GM18867 (cell line): ENCODE measurements at regions not wholly inside any gene's neighbourhood (a gene's known extent, or its start where the extent isn't known, plus 50 kb on each side); places are given as distances from the start of the nearest gene placed in this dataset.

ENCODE experiments used
- ATAC-seq: cut with Tn5 transposase; IDR thresholded peaks from one replicate; pipeline ENCODE4 v1.9.1; 2021; ENCODE audit warnings: mild to moderate bottlenecking, moderate library complexity; ENCODE audit not compliant: unreplicated experiment

GRCh38 chr11:116132273-116132978 lies 628.2 kb upstream of the CADM1 start:
- no peak for ATAC-seq

DNA sequence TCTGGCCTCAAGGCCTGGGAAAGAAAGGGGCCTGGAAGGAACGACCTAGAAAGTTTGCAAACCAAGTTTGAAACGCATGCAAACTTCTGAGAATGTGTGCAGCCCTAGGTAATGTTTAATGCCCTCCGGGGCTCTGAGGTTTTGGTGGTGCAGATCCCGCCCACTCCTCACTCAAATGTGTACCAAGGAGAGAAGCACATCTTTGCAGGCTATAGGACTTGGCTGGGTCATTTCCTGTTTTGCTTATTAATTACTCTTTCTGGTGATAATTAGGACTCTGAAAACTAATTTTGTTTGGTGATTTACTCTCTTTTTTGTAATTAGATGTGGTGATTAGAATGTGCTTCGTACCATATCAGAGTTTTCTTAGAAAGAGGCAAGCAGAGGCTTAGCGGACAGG lies 625.9 kb upstream of the CADM1 start:
- ATAC-seq, result no peak

- ATAC-seq, result no peak
Measured at GRCh38 chr11:116129456-116129855, 625.2 kb upstream of the CADM1 start.

- no peak for ATAC-seq
Measured at GRCh38 chr11:116126562-116126961, 622.3 kb upstream of the CADM1 start.

- ATAC-seq, result no peak
Measured at GRCh38 chr11:116124922-116125714, 620.9 kb upstream of the CADM1 start.

DNA sequence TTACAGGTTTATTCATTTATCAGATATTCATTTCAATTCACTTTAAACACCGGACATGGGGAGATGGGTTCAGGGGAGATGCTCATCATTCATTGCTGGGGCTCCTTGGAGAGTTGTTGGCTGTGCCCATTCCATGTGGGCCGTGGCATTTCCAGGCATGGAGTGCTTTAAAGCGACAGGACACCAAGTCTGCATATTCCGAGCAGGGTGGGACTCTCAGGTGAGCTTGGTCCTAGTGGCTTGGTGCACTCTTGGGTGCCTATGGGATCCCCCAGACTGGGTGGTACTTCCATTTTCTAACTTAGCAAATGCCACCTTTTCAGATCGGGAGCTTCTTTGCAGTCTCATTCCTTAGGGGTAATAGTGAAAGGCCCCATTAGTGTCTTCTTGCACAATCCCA lies 619.5 kb upstream of the CADM1 start:
- no peak for ATAC-seq

- no peak for ATAC-seq
Measured at GRCh38 chr11:116122697-116123472, 618.7 kb upstream of the CADM1 start.

- ATAC-seq, result no peak
Measured at GRCh38 chr11:116119158-116119557, 614.9 kb upstream of the CADM1 start.

GRCh38 chr11:116118138-116118470 lies 613.9 kb upstream of the CADM1 start:
- no peak for ATAC-seq

DNA sequence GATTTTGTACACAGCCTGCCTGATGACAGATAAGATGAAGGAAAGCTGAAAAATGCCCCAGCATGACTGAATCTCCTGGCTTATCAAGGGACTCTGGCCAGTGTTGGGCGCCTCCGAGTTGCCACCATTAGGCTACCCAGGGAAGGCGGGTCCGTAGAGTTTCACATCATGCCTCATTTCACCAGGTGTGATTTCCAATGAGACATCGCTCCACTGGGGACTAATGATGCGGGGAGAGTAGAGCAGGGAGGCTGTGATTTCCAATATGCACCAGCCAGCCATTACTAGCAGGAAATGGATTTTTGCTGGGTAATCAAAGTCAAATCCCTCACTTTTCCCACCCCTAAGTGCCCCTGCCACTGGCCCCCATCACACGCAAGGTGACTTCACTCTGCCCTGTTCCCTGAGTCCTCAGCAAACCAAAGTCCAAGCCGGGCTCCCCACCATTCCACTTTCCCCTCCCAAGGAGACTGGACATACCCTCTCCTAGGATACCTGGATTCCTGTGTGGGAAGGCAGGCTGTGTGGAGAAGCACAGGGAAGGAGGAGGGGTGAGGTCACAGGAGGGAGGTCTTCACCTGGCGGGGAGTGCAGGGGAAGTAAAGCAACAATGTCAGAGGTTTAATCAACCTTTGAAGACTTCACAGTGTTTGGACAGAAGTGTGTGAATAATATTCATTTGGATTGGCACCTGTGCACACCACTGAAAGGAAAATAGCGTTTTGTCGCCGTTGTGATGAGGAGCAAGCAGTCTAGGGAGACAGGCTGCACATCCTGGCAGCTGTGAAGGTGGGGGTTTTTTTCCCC lies 613.3 kb upstream of the CADM1 start:
- no peak for ATAC-seq

- ATAC-seq, result no peak
Measured at GRCh38 chr11:116115801-116116200, 611.6 kb upstream of the CADM1 start.

- ATAC-seq, result no peak
Measured at GRCh38 chr11:116114198-116114651, 610.0 kb upstream of the CADM1 start.

DNA sequence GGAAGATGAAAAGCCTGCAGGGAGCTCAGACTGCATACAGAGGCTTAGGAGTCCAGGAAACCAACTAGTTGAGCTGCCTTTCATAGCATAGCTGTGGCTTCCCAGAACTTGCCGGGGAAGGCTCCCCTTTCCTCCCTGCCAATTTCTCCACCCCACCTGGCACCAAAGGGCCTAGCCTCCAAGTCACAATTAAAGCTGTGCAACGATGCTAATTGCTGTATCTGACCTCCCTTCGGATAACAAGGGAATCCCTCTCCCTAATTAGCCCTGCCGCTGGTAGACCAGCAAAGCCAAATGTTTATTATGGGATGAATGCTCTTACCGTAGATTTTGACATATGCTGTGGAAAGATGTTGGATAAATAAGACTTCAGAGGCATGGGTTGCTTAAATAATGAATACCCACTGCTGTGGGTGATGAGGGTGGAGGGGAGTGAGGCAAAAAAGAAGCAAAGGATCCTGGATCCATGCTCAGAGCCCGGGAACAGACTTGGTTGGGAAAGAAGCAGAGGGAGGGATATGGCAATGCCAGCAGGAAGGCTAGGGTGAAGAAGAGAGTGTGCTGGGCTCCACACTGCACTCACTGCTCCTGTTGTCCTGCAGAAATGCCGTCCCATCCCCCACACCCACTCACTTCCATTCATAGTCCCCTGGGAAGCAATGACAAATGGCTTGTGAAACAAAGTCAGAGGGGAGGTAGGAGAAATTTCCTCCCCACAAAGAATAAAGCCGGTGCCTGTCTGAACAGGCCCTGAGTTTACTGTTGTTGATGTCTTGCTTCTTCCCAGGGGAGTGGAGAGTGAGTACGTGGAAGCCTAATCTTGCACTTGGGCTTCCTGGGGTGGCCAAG lies 608.1 kb upstream of the CADM1 start:
- ATAC-seq, result no peak

GRCh38 chr11:116111546-116111945 lies 607.3 kb upstream of the CADM1 start:
- ATAC-seq, result no peak

DNA sequence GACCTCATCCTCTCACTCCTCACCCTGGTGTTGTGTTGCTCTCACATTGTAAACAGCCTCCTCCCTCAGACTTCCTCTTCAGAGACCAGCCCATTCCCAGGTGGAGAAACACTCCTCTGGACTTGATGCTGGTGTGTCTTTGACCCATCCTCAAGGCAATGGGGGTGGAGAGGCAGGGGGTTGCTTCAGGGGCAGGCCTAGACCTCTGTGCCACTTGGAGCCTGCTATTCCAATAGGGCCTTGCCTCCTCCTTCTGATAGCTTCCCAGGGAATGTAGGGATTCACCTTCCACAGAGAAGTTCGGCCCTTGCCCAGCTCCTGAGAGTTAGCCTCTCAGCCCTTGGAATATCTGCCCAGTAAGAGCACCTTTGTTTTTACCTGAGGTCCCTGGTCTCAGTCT lies 606.6 kb upstream of the CADM1 start:
- no peak for ATAC-seq

DNA sequence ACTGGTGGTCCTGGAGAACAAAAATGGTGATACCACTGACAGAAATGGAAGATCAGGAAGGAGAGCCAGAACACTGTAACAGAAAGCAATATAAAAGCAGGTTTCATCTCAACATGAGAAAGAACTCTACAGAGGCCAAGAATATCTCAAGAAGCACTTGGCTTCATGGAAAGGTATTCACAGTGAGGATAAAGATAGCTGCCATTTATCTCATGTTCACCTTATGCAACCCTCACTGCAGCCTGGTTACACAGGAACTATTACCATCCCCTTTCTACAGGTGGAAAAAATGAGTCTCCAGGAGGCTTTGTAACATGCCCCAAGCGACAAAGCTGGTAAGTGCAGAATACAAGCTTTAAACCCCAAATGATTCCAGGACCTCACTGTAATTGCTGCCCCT lies 606.1 kb upstream of the CADM1 start:
- no peak for ATAC-seq

- no peak for ATAC-seq
Measured at GRCh38 chr11:116109228-116109627, 605.0 kb upstream of the CADM1 start.

- ATAC-seq, result no peak
Measured at GRCh38 chr11:116108161-116108560, 603.9 kb upstream of the CADM1 start.

- no peak for ATAC-seq
Measured at GRCh38 chr11:116107229-116107628, 603.0 kb upstream of the CADM1 start.
